Activated CD8-positive, alpha-beta T cell treated with anti-CD3 and anti-CD28 coated beads for 36 hours (primary cell): ENCODE measurements at regions not wholly inside any gene's neighbourhood (a gene's known extent, or its start where the extent isn't known, plus 50 kb on each side); places are given as distances from the start of the nearest gene placed in this dataset.

Source experiments
- ATAC-seq: fragments of 200-7000 bp; cut with Tn5 transposase; one replicate; pipeline ENCODE4 v1.10.0; 2021; ENCODE audit warnings: mild to moderate bottlenecking, moderate library complexity
- CTCF ChIA-PET: fragments of 350-600 bp; sonication (Branson Sonifier 250); formaldehyde crosslinking; loops from one replicate; lab custom pipeline; 2021; ENCODE audit warnings: antibody characterized with exemption; lab: Charles Lee
- POLR2A ChIA-PET: fragments of 350-600 bp; sonication (Branson Sonifier 250); formaldehyde crosslinking; loops from one replicate; lab custom pipeline; 2021; ENCODE audit warnings: antibody characterized with exemption; lab: Charles Lee
- DNase-seq: peaks from one replicate; pipeline ENCODE4 v3.0.0-alpha.2; 2020
- H3K27ac Mint-ChIP-seq: one replicate; pipeline ENCODE4 v1.8.0; 2021; ENCODE audit warnings: mild to moderate bottlenecking, mixed read lengths
- H3K27me3 Mint-ChIP-seq: one replicate; pipeline ENCODE4 v1.8.0; 2021; ENCODE audit warnings: mixed read lengths
- H3K36me3 Mint-ChIP-seq: one replicate; pipeline ENCODE4 v1.8.0; 2021; ENCODE audit warnings: low read depth, mixed read lengths
- H3K4me1 Mint-ChIP-seq: one replicate; pipeline ENCODE4 v1.8.0; 2021; ENCODE audit warnings: low read depth, mixed read lengths
- H3K4me3 Mint-ChIP-seq: one replicate; pipeline ENCODE4 v1.8.0; 2021; ENCODE audit warnings: mild to moderate bottlenecking, moderate library complexity, mixed read lengths
- H3K9me3 Mint-ChIP-seq: one replicate; pipeline ENCODE4 v1.8.0; 2021; ENCODE audit warnings: mixed read lengths
- intact Hi-C: fragments of 100-400 bp; cut with micrococcal nuclease; formaldehyde crosslinking; loops from one replicate; pipeline ENCODE4 v1.10.0; 2022
- TF ChIP-seq, protein P1 (sequence below): fragments of 200-600 bp; IDR thresholded peaks from one replicate; pipeline ENCODE4 v1.8.0; 2022; ENCODE audit warnings: antibody characterized with exemption, mild to moderate bottlenecking

DNA sequence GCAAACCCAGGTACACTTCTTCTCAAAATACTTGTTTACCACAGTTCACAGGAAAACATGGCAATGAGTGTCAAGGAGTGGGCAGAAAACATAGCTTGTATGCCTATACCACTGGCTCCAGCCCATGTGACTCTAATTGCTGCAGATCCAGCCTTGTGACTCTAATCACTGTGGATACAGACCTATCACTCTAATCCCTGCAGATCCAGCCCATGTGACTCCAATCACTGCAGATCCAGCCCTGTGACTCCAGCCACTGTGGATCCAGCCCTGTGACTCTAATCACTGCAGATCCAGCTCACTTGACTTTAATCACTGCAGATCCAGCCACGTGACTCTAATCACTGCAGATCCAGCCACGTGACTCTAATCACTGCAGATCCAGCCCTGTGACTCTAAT is 366.3 kb upstream of the IRX4 start:
- no peak overlapping the region for H3K4me3 Mint-ChIP-seq
- no peaks in the 10 kb centered on the region for H3K4me1 Mint-ChIP-seq
- no peak overlapping the region for H3K27ac Mint-ChIP-seq
- H3K9me3 Mint-ChIP-seq = peaks cover 5% of the 10 kb centered on the region
- intact Hi-C loops = no loop called here
- ChIA-PET CTCF (no interaction called here), POLR2A (no interaction called here)
- no peak for DNase-seq
- TF ChIP-seq, protein P1, sequence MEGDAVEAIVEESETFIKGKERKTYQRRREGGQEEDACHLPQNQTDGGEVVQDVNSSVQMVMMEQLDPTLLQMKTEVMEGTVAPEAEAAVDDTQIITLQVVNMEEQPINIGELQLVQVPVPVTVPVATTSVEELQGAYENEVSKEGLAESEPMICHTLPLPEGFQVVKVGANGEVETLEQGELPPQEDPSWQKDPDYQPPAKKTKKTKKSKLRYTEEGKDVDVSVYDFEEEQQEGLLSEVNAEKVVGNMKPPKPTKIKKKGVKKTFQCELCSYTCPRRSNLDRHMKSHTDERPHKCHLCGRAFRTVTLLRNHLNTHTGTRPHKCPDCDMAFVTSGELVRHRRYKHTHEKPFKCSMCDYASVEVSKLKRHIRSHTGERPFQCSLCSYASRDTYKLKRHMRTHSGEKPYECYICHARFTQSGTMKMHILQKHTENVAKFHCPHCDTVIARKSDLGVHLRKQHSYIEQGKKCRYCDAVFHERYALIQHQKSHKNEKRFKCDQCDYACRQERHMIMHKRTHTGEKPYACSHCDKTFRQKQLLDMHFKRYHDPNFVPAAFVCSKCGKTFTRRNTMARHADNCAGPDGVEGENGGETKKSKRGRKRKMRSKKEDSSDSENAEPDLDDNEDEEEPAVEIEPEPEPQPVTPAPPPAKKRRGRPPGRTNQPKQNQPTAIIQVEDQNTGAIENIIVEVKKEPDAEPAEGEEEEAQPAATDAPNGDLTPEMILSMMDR = no peak
- no peaks in the 10 kb centered on the region for H3K36me3 Mint-ChIP-seq
- no peak for ATAC-seq
- no peaks in the 10 kb centered on the region for H3K27me3 Mint-ChIP-seq

DNA sequence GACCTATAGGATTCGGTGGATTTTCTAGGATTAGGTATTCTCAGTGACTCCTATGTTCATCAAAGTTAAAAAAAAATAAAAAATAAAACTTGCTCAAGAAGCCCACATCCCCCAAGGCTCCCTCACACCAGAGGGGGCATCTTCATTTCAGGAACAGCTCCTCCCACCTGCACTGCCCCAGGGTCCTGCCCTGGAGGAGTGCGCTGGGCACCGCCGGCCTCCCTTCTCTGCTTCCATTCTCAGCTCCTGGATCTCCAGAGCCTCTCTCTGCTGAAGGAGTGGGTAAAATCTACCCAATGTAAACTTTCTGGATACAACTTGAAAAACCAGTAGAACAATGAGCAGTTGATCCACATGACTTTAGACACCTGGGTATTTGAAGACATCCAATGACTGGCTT is 359.8 kb upstream of the IRX4 start:
- no peaks in the 10 kb centered on the region for H3K36me3 Mint-ChIP-seq
- no peak for ATAC-seq
- no peak overlapping the region for H3K4me3 Mint-ChIP-seq
- ChIA-PET CTCF (no interaction called here), POLR2A (no interaction called here)
- TF ChIP-seq, protein P1 = no peak
- H3K27ac Mint-ChIP-seq = no peak overlapping the region
- DNase-seq = no peak
- H3K9me3 Mint-ChIP-seq = peaks cover 2% of the 10 kb centered on the region
- no peaks in the 10 kb centered on the region for H3K27me3 Mint-ChIP-seq
- intact Hi-C loops = no loop called here
- H3K4me1 Mint-ChIP-seq = no peaks in the 10 kb centered on the region

DNA sequence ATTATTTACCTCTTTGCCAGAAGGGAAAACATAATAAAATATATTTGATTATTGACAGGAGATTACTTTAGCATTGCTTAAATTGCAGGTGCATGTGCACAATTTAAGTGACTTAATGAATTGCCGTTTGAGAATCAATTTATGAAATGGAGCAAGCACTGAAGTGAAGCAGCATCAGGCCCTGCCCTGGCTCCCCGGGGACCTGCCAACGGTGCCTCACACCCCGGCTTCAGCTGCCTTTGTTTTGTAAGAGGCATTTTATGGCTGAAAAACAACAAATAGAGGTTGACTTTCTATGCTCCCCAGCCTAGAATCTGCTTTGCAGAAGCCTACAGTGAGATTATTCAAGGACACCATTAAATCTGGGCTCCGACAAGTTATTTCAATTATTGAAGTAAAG is 359.1 kb upstream of the IRX4 start:
- Mint-ChIP-seq H3K27me3 (peaks cover under 1% of the 10 kb centered on the region), H3K27ac (no peak overlapping the region), H3K36me3 (no peaks in the 10 kb centered on the region), H3K9me3 (peaks cover 2% of the 10 kb centered on the region), H3K4me1 (no peaks in the 10 kb centered on the region), H3K4me3 (no peak overlapping the region)
- no peak for DNase-seq
- ChIA-PET CTCF (no interaction called here), POLR2A (no interaction called here)
- no peak for ATAC-seq
- TF ChIP-seq, protein P1 = no peak
- intact Hi-C loops = no loop called here

DNA sequence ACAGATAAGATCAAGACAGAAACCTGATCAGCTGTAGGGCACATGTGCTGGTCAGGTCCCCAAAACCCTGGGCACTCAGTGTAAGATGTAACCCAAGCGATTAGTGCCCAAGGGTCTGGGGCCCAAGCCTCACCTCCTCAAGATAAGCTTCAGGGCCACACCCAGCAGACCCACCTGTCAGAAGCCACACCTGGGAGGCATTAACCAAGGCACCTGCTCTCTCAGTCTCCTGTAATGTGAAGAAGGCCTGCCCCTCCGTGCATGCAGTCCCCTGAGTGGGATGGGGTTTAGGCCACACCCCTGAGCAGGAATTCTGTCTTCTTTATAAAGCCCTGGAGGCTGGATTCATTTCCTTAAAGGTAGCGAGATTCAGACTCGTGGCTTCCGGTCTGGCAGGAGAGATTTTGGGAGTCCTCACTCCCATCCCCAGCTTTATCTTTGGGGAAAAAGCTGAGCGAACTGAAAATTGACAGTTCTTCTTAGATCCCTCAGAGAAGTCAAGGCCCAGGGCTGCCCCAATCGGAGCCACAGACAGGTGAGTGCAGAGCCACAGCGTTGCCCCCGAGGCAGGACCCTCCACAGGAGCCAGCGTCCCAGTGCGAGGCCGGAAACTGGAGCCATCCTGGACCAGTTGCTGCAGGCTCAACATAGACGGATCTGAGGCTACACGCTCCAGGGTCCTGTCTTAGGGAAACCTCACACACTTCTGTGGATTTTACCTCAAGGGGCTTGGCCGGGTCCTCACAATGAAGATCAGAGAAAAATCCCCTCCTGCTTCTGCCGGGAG is 357.6 kb upstream of the IRX4 start:
- ChIA-PET CTCF (no interaction called here), POLR2A (no interaction called here)
- TF ChIP-seq, protein P1 = no peak
- intact Hi-C loops = no loop called here
- Mint-ChIP-seq H3K4me1 (no peaks in the 10 kb centered on the region), H3K27me3 (peaks cover 2% of the 10 kb centered on the region), H3K9me3 (peaks cover 3% of the 10 kb centered on the region), H3K4me3 (no peak overlapping the region), H3K27ac (no peak overlapping the region), H3K36me3 (no peaks in the 10 kb centered on the region)
- ATAC-seq = no peak
- no peak for DNase-seq

DNA sequence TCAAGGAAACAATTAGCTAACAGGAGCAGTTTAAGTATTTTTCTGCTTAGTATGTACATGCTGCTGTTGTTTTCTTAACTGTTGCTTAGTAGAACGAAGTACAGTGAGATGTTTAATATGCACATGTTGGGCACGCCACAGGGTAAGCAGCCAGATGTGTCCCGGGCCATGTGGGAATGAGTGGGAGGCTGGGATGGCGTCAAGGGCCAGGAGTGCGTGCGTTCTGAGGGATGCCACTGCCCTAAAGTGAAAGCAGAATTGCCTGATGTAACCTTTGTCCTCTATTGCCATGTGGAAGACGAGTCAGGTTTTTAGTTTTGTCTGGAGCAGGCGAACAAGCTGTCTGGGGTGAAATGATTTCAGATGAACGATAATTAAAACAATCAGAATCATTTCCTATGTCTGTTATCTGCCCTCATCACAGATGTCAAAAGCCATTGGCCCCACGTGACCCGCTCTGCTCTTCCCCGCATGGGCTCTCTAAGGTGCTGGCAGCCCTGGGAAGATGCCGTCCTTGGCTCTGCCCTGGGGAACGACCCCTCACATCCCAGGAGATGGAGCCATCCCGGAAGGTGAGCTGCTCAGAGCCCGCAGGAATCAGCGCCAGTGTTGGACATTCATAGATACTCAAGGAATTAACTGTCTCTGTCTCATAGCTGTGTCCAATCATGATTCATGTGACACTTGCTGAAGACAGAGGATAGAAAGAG is 356.6 kb upstream of the IRX4 start:
- no peaks in the 10 kb centered on the region for H3K4me1 Mint-ChIP-seq
- H3K36me3 Mint-ChIP-seq = no peaks in the 10 kb centered on the region

More for the DNA sequence above, 356.6 kb upstream of the IRX4 start:
- no peak for ATAC-seq
- no peak for DNase-seq
- Mint-ChIP-seq H3K4me3 (no peak overlapping the region), H3K27me3 (peaks cover 2% of the 10 kb centered on the region), H3K9me3 (peaks cover 10% of the 10 kb centered on the region), H3K27ac (no peak overlapping the region)
- ChIA-PET POLR2A (no interaction called here), CTCF (no interaction called here)
- intact Hi-C loops = no loop called here
- TF ChIP-seq, protein P1 = no peak
